Spleen (tissue), 3 donors: ENCODE measurements at regions not wholly inside any gene's neighbourhood (a gene's known extent, or its start where the extent isn't known, plus 50 kb on each side); places are given as distances from the start of the nearest gene placed in this dataset.

Experiments
- POLR2A ChIP-seq, 3 donors: fragments of 450-650 bp; IDR thresholded peaks; one replicate each; pipeline ENCODE4 v1.5.1; 2017; ENCODE audit warnings: antibody characterized with exemption in 3 of 3, mild to moderate bottlenecking in 1 of 3
- POLR2AphosphoS5 ChIP-seq, 3 donors: sonication (generic); formaldehyde crosslinking; IDR thresholded peaks; one replicate each; pipeline ENCODE4 v1.5.1; 2017; ENCODE audit warnings: antibody characterized with exemption in 3 of 3

- TF ChIP-seq POLR2A (IDR thresholded peaks at IDR 0.05) (no peak), POLR2AphosphoS5 (IDR thresholded peaks at IDR 0.05) (no peak)
These were observed 459.6 kb upstream of the DPH6 start for GRCh38 chr15:36005542-36005941.
